ENCODE measurements at regions not wholly inside any gene's neighbourhood (a gene's known extent, or its start where the extent isn't known, plus 50 kb on each side); places are given as distances from the start of the nearest gene placed in this dataset.

- H3K9me3 ChIP-seq = peaks cover 0 to 6% (median 0%) of the 10 kb centered on the region in 4 donors
- no peaks in the 10 kb centered on the region for H3K27me3 ChIP-seq
- TF ChIP-seq CTCF (IDR thresholded peaks at IDR 0.05) = no peak
- no peak for TF ChIP-seq EP300 (IDR thresholded peaks at IDR 0.05)
- no peak overlapping the region for H3K27ac ChIP-seq
- no peaks in the 10 kb centered on the region for H3K4me1 ChIP-seq
- H3K4me3 ChIP-seq = no peak overlapping the region
- no peaks in the 10 kb centered on the region for H3K36me3 ChIP-seq
- no peak for DNase-seq (ENCODE audit: low spot score in 2 of 2)
- 91 to 93% methylated on average over 6 of the region's 6 CpGs for WGBS, 2 donors
Measured at GRCh38 chr3:72542781-72543180, 305.5 kb downstream of the SHQ1 start.

GRCh38 chr3:72539856-72540255 is 308.4 kb downstream of the SHQ1 start:
- Histone ChIP-seq H3K36me3 (no peaks in the 10 kb centered on the region), H3K27ac (no peak overlapping the region), H3K4me3 (no peak overlapping the region), H3K27me3 (no peaks in the 10 kb centered on the region), H3K4me1 (no peaks in the 10 kb centered on the region), H3K9me3 (peaks cover 0 to 6% (median 0%) of the 10 kb centered on the region in 4 donors)
- WGBS, 2 donors = 84 to 92% methylated on average over 5 of the region's 5 CpGs
- DNase-seq (ENCODE audit: low spot score in 2 of 2) = no peak
- no peak for TF ChIP-seq EP300 (IDR thresholded peaks at IDR 0.05)
- no peak for TF ChIP-seq CTCF (IDR thresholded peaks at IDR 0.05)
- TF ChIP-seq POLR2A (IDR thresholded peaks at IDR 0.05) = no peak

- no peak for TF ChIP-seq CTCF (IDR thresholded peaks at IDR 0.05)
- TF ChIP-seq POLR2A (IDR thresholded peaks at IDR 0.05) = no peak
- no peak for TF ChIP-seq EP300 (IDR thresholded peaks at IDR 0.05)
- no peak overlapping the region for H3K4me3 ChIP-seq
- no peak for DNase-seq (ENCODE audit: low spot score in 2 of 2)
- no peaks in the 10 kb centered on the region for H3K4me1 ChIP-seq
- no peaks in the 10 kb centered on the region for H3K27me3 ChIP-seq
- no peak overlapping the region for H3K27ac ChIP-seq
- peaks cover 0 to 6% (median 0%) of the 10 kb centered on the region in 4 donors for H3K9me3 ChIP-seq
- H3K36me3 ChIP-seq = no peaks in the 10 kb centered on the region
- WGBS, 2 donors = 73 to 76% methylated on average over 6 of the region's 6 CpGs
Measured at GRCh38 chr3:72538070-72538745, 310.0 kb downstream of the SHQ1 start.

- DNase-seq (ENCODE audit: low spot score in 2 of 2) = no peak
- Histone ChIP-seq H3K4me3 (no peak overlapping the region), H3K27ac (no peak overlapping the region), H3K9me3 (peaks cover 0 to 6% (median 0%) of the 10 kb centered on the region in 4 donors), H3K36me3 (no peaks in the 10 kb centered on the region), H3K4me1 (no peaks in the 10 kb centered on the region), H3K27me3 (no peaks in the 10 kb centered on the region)
- TF ChIP-seq EP300 (IDR thresholded peaks at IDR 0.05) (no peak), POLR2A (IDR thresholded peaks at IDR 0.05) (no peak), CTCF (IDR thresholded peaks at IDR 0.05) (no peak)
- 84 to 100% methylated on average over 6 of the region's 6 CpGs for WGBS, 2 donors
Measured at GRCh38 chr3:72537448-72537847, 310.8 kb downstream of the SHQ1 start.

- no peaks in the 10 kb centered on the region for H3K27me3 ChIP-seq
- no peaks in the 10 kb centered on the region for H3K4me1 ChIP-seq
- H3K9me3 ChIP-seq = peaks cover 0 to 6% (median 0%) of the 10 kb centered on the region in 4 donors
- H3K27ac ChIP-seq = no peak overlapping the region
- WGBS, 2 donors = 91 to 92% methylated on average over 8 of the region's 8 CpGs
- H3K36me3 ChIP-seq = no peaks in the 10 kb centered on the region
- no peak for DNase-seq (ENCODE audit: low spot score in 2 of 2)
- TF ChIP-seq CTCF (IDR thresholded peaks at IDR 0.05) (no peak), EP300 (IDR thresholded peaks at IDR 0.05) (no peak), POLR2A (IDR thresholded peaks at IDR 0.05) (no peak)
- no peak overlapping the region for H3K4me3 ChIP-seq
Measured at GRCh38 chr3:72536878-72537267, 311.4 kb downstream of the SHQ1 start.
